Right lobe of liver (tissue), 4 donors: ENCODE measurements at regions not wholly inside any gene's neighbourhood (a gene's known extent, or its start where the extent isn't known, plus 50 kb on each side); places are given as distances from the start of the nearest gene placed in this dataset.

Experiments used
- CTCF ChIP-seq, 4 donors: fragments of 200-600 bp in 3 of 4; fragments of 450-650 bp in 1 of 4; IDR thresholded peaks; one replicate each; pipeline versions ENCODE4 v1.5.1 to v1.8.0; 2016 to 2022; ENCODE audit warnings: antibody characterized with exemption in 4 of 4, mild to moderate bottlenecking in 2 of 4
- POLR2A ChIP-seq: fragments of 450-650 bp; IDR thresholded peaks from one replicate; pipeline ENCODE4 v1.6.1; 2017; ENCODE audit warnings: antibody characterized with exemption, mild to moderate bottlenecking
- donor health status: DM: no; HTN: no; CAD: no.
- donor health status: DM: no; HTN: no; CAD: no.
- donor health status: DM: no; HTN: yes; CAD: no.

GRCh38 chr5:40171971-40172370 is 507.7 kb upstream of the PTGER4 start:
- TF ChIP-seq CTCF (IDR thresholded peaks at IDR 0.05) = no peak
- TF ChIP-seq POLR2A = no peak
